Activated B cell treated with CpG ODN at 0.5 μM for 24 hours (primary cell): ENCODE measurements at regions not wholly inside any gene's neighbourhood (a gene's known extent, or its start where the extent isn't known, plus 50 kb on each side); places are given as distances from the start of the nearest gene placed in this dataset.

ENCODE experiments used
- ATAC-seq: fragments of 200-7000 bp; cut with Tn5 transposase; one replicate; pipeline ENCODE4 v1.10.0; 2021; ENCODE audit warnings: low read depth, mild to moderate bottlenecking, moderate library complexity
- CTCF ChIA-PET: fragments of 350-600 bp; sonication (Branson Sonifier 250); formaldehyde crosslinking; loops from one replicate; lab custom pipeline; 2021; ENCODE audit warnings: antibody characterized with exemption; lab: Charles Lee
- POLR2A ChIA-PET: fragments of 350-600 bp; sonication (Branson Sonifier 250); formaldehyde crosslinking; loops from one replicate; lab custom pipeline; 2021; ENCODE audit warnings: antibody characterized with exemption; lab: Charles Lee
- DNase-seq: peaks from one replicate; pipeline ENCODE4 v3.0.0; 2022
- H3K27ac Mint-ChIP-seq: one replicate; pipeline ENCODE4 v1.8.0; 2020; ENCODE audit warnings: mixed read lengths
- H3K27me3 Mint-ChIP-seq: one replicate; pipeline ENCODE4 v1.8.0; 2021; ENCODE audit warnings: mixed read lengths
- H3K36me3 Mint-ChIP-seq: one replicate; pipeline ENCODE4 v1.8.0; 2021; ENCODE audit warnings: low read depth, mixed read lengths
- H3K4me1 Mint-ChIP-seq: one replicate; pipeline ENCODE4 v1.8.0; 2021; ENCODE audit warnings: mixed read lengths
- H3K4me3 Mint-ChIP-seq: one replicate; pipeline ENCODE4 v1.8.0; 2020; ENCODE audit warnings: mild to moderate bottlenecking, mixed read lengths
- H3K9me3 Mint-ChIP-seq: one replicate; pipeline ENCODE4 v1.8.0; 2020; ENCODE audit warnings: mixed read lengths
- intact Hi-C: fragments of 100-400 bp; cut with micrococcal nuclease; formaldehyde crosslinking; loops from one replicate; pipeline ENCODE4 v1.15.1; 2024
- TF ChIP-seq, protein P1 (sequence below): fragments of 200-600 bp; IDR thresholded peaks from one replicate; pipeline ENCODE4 v1.8.0; 2022; ENCODE audit warnings: antibody characterized with exemption, mild to moderate bottlenecking

GRCh38 chr3:135632556-135633065 lies 332.9 kb upstream of the PPP2R3A start:
- H3K4me1 Mint-ChIP-seq, result no peaks in the 10 kb centered on the region
- TF ChIP-seq, protein P1, sequence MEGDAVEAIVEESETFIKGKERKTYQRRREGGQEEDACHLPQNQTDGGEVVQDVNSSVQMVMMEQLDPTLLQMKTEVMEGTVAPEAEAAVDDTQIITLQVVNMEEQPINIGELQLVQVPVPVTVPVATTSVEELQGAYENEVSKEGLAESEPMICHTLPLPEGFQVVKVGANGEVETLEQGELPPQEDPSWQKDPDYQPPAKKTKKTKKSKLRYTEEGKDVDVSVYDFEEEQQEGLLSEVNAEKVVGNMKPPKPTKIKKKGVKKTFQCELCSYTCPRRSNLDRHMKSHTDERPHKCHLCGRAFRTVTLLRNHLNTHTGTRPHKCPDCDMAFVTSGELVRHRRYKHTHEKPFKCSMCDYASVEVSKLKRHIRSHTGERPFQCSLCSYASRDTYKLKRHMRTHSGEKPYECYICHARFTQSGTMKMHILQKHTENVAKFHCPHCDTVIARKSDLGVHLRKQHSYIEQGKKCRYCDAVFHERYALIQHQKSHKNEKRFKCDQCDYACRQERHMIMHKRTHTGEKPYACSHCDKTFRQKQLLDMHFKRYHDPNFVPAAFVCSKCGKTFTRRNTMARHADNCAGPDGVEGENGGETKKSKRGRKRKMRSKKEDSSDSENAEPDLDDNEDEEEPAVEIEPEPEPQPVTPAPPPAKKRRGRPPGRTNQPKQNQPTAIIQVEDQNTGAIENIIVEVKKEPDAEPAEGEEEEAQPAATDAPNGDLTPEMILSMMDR, result no peak
- CTCF ChIA-PET, result no interaction called here
- ATAC-seq, result no peak
- H3K9me3 Mint-ChIP-seq, result no peaks in the 10 kb centered on the region
- POLR2A ChIA-PET, result no interaction called here
- no peaks in the 10 kb centered on the region for H3K27me3 Mint-ChIP-seq
- H3K4me3 Mint-ChIP-seq, result no peak overlapping the region
- H3K36me3 Mint-ChIP-seq, result no peaks in the 10 kb centered on the region
- DNase-seq, result no peak
- intact Hi-C loops, result no loop called here
- H3K27ac Mint-ChIP-seq, result no peak overlapping the region

DNA sequence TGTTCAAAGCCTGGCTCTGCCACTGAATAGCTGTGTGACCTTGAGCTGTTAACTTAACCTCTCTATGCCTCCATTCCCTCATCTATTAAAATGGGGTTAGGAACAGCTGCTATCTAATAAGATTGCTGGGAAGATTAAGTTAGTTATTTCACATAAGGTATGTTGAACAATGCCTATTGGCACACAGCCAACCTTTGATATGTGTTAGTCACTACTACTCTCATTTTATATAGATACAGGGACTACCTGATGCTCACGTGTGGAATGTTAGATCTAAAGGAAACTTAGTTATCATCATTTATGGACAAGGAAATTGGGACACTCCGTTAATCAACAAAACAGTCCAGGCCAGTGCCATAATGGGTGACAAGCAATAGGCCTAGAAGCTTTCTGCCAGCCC lies 332.4 kb upstream of the PPP2R3A start:
- POLR2A ChIA-PET, result no interaction called here
- H3K27ac Mint-ChIP-seq, result no peak overlapping the region
- DNase-seq (no peak), ATAC-seq (no peak)
- CTCF ChIA-PET, result no interaction called here
- no peaks in the 10 kb centered on the region for H3K9me3 Mint-ChIP-seq
- no peaks in the 10 kb centered on the region for H3K36me3 Mint-ChIP-seq
- H3K27me3 Mint-ChIP-seq, result no peaks in the 10 kb centered on the region
- no peaks in the 10 kb centered on the region for H3K4me1 Mint-ChIP-seq
- TF ChIP-seq, protein P1, result no peak
- intact Hi-C loops, result no loop called here
- no peak overlapping the region for H3K4me3 Mint-ChIP-seq

DNA sequence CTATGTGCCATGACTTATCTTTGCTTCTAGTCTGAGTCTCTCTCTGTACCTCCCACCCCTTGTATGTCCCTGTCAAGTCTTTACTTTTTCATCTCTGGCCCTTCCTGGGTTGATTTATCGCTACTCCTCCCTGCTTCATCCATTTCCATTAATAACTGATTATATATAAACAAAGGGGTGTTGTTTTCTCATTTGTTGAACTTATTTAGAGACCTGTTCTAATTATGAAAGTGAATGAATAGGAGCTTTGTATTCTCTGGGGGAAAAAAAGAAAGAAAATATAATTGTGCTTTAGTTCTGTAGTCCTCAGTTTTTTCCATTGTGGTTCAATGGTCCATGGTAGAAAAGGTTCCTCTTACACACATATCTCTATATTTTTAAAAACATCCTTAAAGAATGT lies 328.9 kb upstream of the PPP2R3A start:
- ChIA-PET POLR2A (no interaction called here), CTCF (no interaction called here)
- Mint-ChIP-seq H3K9me3 (no peaks in the 10 kb centered on the region), H3K36me3 (no peaks in the 10 kb centered on the region), H3K27me3 (no peaks in the 10 kb centered on the region), H3K4me1 (no peaks in the 10 kb centered on the region), H3K4me3 (no peak overlapping the region), H3K27ac (no peak overlapping the region)
- intact Hi-C loops, result no loop called here
- TF ChIP-seq, protein P1, result no peak
- ATAC-seq, result no peak
- DNase-seq, result no peak

DNA sequence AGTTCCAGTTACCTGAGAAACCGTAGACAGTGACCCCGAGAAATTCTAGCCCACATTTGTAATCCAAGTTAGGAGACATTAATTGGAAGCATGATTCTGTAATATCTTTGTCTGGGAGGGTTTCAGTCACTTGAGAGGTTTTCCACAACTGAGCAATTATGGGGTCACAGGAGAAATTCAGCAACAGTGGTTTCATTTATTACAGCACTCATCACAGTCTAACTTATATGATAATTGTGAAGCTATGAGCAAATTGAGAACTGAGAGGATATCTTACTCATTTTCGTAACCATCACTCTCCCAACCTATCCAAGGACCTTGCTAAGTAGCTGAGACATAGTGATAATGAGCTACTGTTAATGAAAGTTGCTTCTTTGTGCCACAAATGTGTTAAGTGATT lies 328.5 kb upstream of the PPP2R3A start:
- Mint-ChIP-seq H3K36me3 (no peaks in the 10 kb centered on the region), H3K27ac (no peak overlapping the region), H3K4me3 (no peak overlapping the region), H3K9me3 (no peaks in the 10 kb centered on the region), H3K4me1 (no peaks in the 10 kb centered on the region), H3K27me3 (no peaks in the 10 kb centered on the region)
- ChIA-PET CTCF (no interaction called here), POLR2A (no interaction called here)
- ATAC-seq (no peak), DNase-seq (no peak)
- TF ChIP-seq, protein P1, result no peak
- intact Hi-C loops, result no loop called here

- Mint-ChIP-seq H3K9me3 (peaks cover 1% of the 10 kb centered on the region), H3K4me3 (no peak overlapping the region), H3K27me3 (no peaks in the 10 kb centered on the region), H3K36me3 (no peaks in the 10 kb centered on the region), H3K4me1 (no peaks in the 10 kb centered on the region), H3K27ac (no peak overlapping the region)
- DNase-seq (no peak), ATAC-seq (no peak)
- ChIA-PET CTCF (no interaction called here), POLR2A (no interaction called here)
- intact Hi-C loops, result no loop called here
- TF ChIP-seq, protein P1, result no peak
These were observed 323.8 kb upstream of the PPP2R3A start for GRCh38 chr3:135641761-135642160.
